NCI-H2081 (cell line): ENCODE measurements at regions not wholly inside any gene's neighbourhood (a gene's known extent, or its start where the extent isn't known, plus 50 kb on each side); places are given as distances from the start of the nearest gene placed in this dataset.

Source experiments
- DNase-seq, 2 experiments: peaks; one replicate each; lab custom pipeline; 2025; lab: John Stamatoyannopoulos, UW

GRCh38 chr5:19352120-19352519 is 635.9 kb downstream of the CDH18 start:
- DNase-seq = no peak

DNA sequence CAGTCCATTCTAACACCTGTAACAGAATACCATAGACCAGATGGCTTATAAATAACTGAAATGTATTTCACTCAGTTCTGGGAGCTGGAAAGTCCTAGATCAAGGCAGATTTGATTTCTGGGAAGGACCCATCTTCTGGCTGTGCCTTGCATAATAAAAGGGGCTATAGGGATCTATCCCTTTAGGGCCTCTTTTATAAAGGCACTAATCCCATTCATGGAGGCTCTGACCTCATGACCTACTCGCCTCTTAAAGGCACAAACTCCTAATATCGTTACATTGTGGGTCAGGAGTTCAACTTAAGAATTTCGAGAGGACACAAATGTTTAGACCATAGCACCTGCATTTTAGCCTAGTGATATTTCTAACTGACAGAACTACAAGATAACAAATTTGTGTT is 619.0 kb downstream of the CDH18 start:
- no peak for DNase-seq

DNA sequence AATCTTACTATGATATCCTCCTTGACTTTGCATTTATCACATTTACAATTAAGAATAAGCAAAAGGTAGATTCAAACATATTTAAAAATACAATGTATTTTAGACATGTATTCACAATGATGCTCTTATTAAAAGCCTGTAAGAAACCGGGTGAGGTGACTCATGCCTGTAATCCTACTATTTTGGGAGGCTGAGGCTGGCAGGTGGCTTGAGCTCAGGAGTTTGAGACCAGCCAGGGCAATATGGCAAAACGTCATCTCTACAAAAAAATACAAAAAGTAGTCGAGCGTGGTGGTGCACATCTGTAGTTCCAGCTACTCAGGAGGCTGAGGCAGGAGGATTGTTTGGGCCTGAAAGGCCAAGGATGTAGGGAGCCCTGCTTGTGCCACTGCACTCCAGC is 618.4 kb downstream of the CDH18 start:
- no peak for DNase-seq

DNA sequence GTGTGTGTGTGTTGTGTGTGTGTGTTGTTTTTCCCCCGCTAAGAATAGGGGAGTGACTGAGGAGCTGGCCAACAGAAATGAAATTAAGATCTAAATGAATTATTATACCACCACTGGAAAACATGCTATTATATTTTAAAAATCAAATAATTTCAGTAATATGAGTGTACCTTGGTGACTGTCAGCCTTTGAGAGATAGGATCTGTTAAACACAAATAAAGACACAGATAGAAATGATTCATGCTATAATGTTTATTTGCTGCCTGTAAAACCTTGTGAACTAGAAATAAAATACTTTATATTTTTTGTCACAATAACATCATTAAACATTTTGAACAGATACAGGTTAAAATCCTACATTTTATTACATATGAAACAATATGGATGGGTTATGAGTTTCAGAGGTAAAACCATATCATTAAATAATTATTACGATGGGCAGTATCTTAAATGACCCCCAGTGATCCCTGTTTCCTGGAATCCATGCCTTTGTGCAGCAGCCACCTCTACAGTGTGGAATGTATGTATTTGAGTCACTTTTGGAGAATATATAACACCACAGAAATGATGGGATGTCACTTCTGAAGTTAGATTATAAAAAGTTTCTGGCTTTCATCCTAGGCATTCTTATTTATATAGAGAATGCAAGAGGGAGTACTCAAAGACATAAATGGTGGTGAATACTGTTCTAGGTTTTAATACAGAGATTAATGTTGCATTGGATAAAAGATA is 617.2 kb downstream of the CDH18 start:
- no peak for DNase-seq

DNA sequence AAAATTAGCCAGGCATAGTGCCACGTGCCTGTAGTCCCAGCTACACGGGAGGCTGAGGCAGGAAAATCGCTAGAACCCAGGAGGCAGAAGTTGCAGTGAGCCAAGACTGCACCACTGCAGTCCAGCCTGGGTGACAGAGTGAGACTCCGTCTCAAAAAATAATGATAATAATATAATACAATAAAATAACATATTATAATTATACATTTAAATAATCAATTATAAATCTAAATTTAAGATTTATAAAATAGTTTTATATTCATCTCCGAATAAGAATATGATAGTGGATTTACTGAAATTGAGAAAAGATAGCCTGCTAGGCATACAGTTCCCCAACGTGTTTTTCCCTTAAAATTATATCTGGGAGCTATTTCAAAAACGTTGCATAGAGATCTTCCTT is 599.6 kb downstream of the CDH18 start:
- DNase-seq = no peak

- no peak for DNase-seq
These were observed 587.0 kb downstream of the CDH18 start for GRCh38 chr5:19401032-19401431.

- no peak for DNase-seq
These were observed 581.2 kb downstream of the CDH18 start for GRCh38 chr5:19406576-19407365.

DNA sequence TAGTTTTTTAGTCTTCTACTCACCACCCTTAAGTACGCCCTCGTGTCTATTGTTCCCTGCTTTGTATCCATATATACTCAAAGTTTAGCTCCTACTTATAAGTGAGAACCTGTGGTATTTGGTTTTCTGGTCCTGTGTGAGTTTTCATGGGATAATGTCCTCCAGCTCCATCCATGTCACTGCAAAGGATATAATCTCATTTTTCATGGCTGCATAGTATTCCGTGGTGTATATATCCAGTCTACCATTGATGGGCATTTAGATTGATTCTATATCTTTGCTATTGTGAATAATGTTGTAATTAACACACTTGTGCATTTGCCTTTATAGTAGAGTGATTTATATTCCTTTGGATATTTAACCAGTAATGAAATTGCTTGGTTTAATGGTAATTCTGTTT is 579.9 kb downstream of the CDH18 start:
- DNase-seq = no peak

DNA sequence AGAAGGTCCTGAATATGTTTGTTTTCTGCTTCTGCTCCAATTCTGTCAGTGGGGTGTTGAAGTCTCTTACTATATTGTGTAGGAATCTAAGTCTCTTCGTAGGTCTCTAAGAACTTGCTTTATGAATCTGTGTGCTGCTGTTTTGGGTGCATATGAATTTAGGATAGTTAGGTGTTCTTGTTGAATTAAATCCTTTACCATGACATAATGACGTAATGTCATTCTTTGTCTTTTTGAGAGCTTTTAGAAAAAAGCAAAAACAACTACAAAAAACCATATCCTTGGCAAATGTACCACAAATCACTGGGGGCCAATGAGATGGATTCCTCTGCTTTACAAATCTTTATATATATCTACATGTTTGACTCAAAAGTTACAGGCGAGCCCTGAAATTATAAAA is 576.1 kb downstream of the CDH18 start:
- no peak for DNase-seq
